Gastrocnemius medialis (tissue), 4 donors: ENCODE measurements at regions not wholly inside any gene's neighbourhood (a gene's known extent, or its start where the extent isn't known, plus 50 kb on each side); places are given as distances from the start of the nearest gene placed in this dataset.

ENCODE experiments used
- ATAC-seq, 2 donors: fragments of 150-250 bp; one replicate each; pipeline ENCODE4 v1.9.1; 2016
- DNase-seq, 2 donors: peaks; one replicate each; pipeline ENCODE4 v3.0.0-alpha.2; 2019
- H3K27ac ChIP-seq, 4 donors: fragments of 200-600 bp; sonication (generic); 1 replicate in 1 of 4; 2 replicates in 3 of 4; pipeline ENCODE4 v1.5.1; 2016 to 2018; ENCODE audit warnings: mild to moderate bottlenecking in 2 of 4, moderate library complexity in 1 of 4
- H3K27me3 ChIP-seq, 3 donors: fragments of 200-600 bp; sonication (generic) in 2 of 3; 1 replicate in 1 of 3; 2 replicates in 2 of 3; pipeline versions ENCODE4 v1.5.1 to v1.6.0; 2016 to 2019; ENCODE audit warnings: mild to moderate bottlenecking in 1 of 3, moderate library complexity in 1 of 3
- H3K36me3 ChIP-seq, 2 donors: fragments of 200-600 bp; sonication (generic) in 1 of 2; one replicate each; pipeline ENCODE4 v1.5.1; 2017 to 2018
- H3K4me1 ChIP-seq, 2 donors: fragments of 200-600 bp; sonication (generic) in 1 of 2; one replicate each; pipeline ENCODE4 v1.5.1; 2016 to 2017; ENCODE audit warnings: mild to moderate bottlenecking in 2 of 2
- H3K4me3 ChIP-seq, 4 donors: fragments of 200-600 bp; sonication (generic) in 3 of 4; 1 replicate in 1 of 4; 2 replicates in 3 of 4; pipeline ENCODE4 v1.5.1; 2016 to 2019; ENCODE audit warnings: mild to moderate bottlenecking in 2 of 4
- H3K9me3 ChIP-seq, 3 donors: fragments of 200-600 bp; sonication (generic) in 2 of 3; 1 replicate in 1 of 3; 2 replicates in 2 of 3; pipeline ENCODE4 v1.5.1; 2016 to 2019
- CTCF ChIP-seq, 5 experiments: fragments of 450-650 bp in 3 of 5; fragments of 200-600 bp in 2 of 5; sonication (generic) in 2 of 5; IDR thresholded peaks in 4 of 5; conservative IDR thresholded peaks in 1 of 5; 1 replicate in 4 of 5; 2 replicates in 1 of 5; pipeline ENCODE4 v1.5.1; 2016 to 2019; ENCODE audit warnings: antibody characterized with exemption in 5 of 5, mild to moderate bottlenecking in 3 of 5, moderate library complexity in 3 of 5
- POLR2A ChIP-seq, 2 donors: fragments of 450-650 bp; IDR thresholded peaks; one replicate each; pipeline ENCODE4 v1.6.1; 2017; ENCODE audit warnings: antibody characterized with exemption in 2 of 2, mild to moderate bottlenecking in 2 of 2, moderate library complexity in 2 of 2
- in situ Hi-C, 4 donors: fragments of 200-750 bp; cut with MboI; loops; one replicate each; pipeline versions ENCODE4 v1.15.0 to v1.8.0; 2017; ENCODE audit warnings: low sequenced_read_pairs in 4 of 4
- intact Hi-C: fragments of 100-400 bp; cut with DNase I; formaldehyde crosslinking; loops from one replicate; pipeline ENCODE4 v1.15.1; 2023; ENCODE audit warnings: low total_unique reads

- in situ Hi-C loops (no loop called here), intact Hi-C loops (loop anchor here (10.0 kb wide), 1 partner anchor 318 kb away; the partner anchor contains the start of gene IRX5)
- Histone ChIP-seq H3K36me3 (no peaks in the 10 kb centered on the region), H3K9me3 (no peaks in the 10 kb centered on the region), H3K4me1 (peaks cover 0 to 11% of the 10 kb centered on the region in 2 donors), H3K27me3 (no peaks in the 10 kb centered on the region), H3K27ac (no peak overlapping the region), H3K4me3 (no peak overlapping the region)
- ATAC-seq, result no peak
- no peak for DNase-seq
- TF ChIP-seq CTCF (IDR thresholded peaks at IDR 0.05 in 4 of 5, conservative IDR thresholded peaks at IDR 0.05 in 1 of 5) (no peak), POLR2A (IDR thresholded peaks at IDR 0.05) (no peak)
These were observed 71.4 kb upstream of the IRX6 start for GRCh38 chr16:55252577-55252976.

GRCh38 chr16:55253987-55254386 lies 70.0 kb upstream of the IRX6 start:
- intact Hi-C loops (loop anchor here (10.0 kb wide), 1 partner anchor 319 kb away; the partner anchor contains the start of gene IRX5), in situ Hi-C loops (no loop called here)
- no peaks in the 10 kb centered on the region for H3K27me3 ChIP-seq
- DNase-seq, result no peak
- H3K9me3 ChIP-seq, result no peaks in the 10 kb centered on the region
- no peaks in the 10 kb centered on the region for H3K36me3 ChIP-seq
- peaks cover 0 to 11% of the 10 kb centered on the region in 2 donors for H3K4me1 ChIP-seq
- H3K27ac ChIP-seq, result no peak overlapping the region
- TF ChIP-seq CTCF (IDR thresholded peaks at IDR 0.05 in 4 of 5, conservative IDR thresholded peaks at IDR 0.05 in 1 of 5), result no peak
- TF ChIP-seq POLR2A (IDR thresholded peaks at IDR 0.05), result no peak
- H3K4me3 ChIP-seq, result no peak overlapping the region
- ATAC-seq, result no peak

GRCh38 chr16:55255733-55256282 lies 68.2 kb upstream of the IRX6 start:
- Histone ChIP-seq H3K9me3 (no peaks in the 10 kb centered on the region), H3K27ac (peak overlapping the region in 2 of 4 donors; percentile 36 to 56), H3K36me3 (no peaks in the 10 kb centered on the region), H3K27me3 (no peaks in the 10 kb centered on the region), H3K4me3 (peak overlapping the region in 1 of 4 donors; percentile 13), H3K4me1 (peaks cover 0 to 11% of the 10 kb centered on the region in 2 donors)
- TF ChIP-seq POLR2A (IDR thresholded peaks at IDR 0.05), result no peak
- TF ChIP-seq CTCF (IDR thresholded peaks at IDR 0.05 in 4 of 5, conservative IDR thresholded peaks at IDR 0.05 in 1 of 5), result no peak
- DNase-seq (no peak), ATAC-seq (no peak)
- intact Hi-C loops, result loop anchor here (2.0 to 10.0 kb wide), 2 partner anchors 135 to 321 kb away; partner anchors contain the start of gene IRX5
- in situ Hi-C loops, result no loop called here

GRCh38 chr16:55256412-55257016 lies 67.5 kb upstream of the IRX6 start:
- ATAC-seq, result peak; percentile 47 to 60
- in situ Hi-C loops, result no loop called here
- H3K36me3 ChIP-seq, result no peaks in the 10 kb centered on the region
- H3K4me1 ChIP-seq, result peaks cover 0 to 11% of the 10 kb centered on the region in 2 donors
- H3K9me3 ChIP-seq, result no peaks in the 10 kb centered on the region
- no peak for DNase-seq
- peak overlapping the region in 3 of 4 donors; percentile 33 to 56 (median 36) for H3K27ac ChIP-seq
- no peak for TF ChIP-seq POLR2A (IDR thresholded peaks at IDR 0.05)
- TF ChIP-seq CTCF (IDR thresholded peaks at IDR 0.05 in 4 of 5, conservative IDR thresholded peaks at IDR 0.05 in 1 of 5), result no peak
- intact Hi-C loops, result loop anchor here (2.0 to 10.0 kb wide), 2 partner anchors 136 to 322 kb away; partner anchors contain the start of gene IRX5
- H3K27me3 ChIP-seq, result no peaks in the 10 kb centered on the region
- peak overlapping the region in 1 of 4 donors; percentile 13 for H3K4me3 ChIP-seq
